ENCODE measurements at regions not wholly inside any gene's neighbourhood (a gene's known extent, or its start where the extent isn't known, plus 50 kb on each side); places are given as distances from the start of the nearest gene placed in this dataset.

DNA sequence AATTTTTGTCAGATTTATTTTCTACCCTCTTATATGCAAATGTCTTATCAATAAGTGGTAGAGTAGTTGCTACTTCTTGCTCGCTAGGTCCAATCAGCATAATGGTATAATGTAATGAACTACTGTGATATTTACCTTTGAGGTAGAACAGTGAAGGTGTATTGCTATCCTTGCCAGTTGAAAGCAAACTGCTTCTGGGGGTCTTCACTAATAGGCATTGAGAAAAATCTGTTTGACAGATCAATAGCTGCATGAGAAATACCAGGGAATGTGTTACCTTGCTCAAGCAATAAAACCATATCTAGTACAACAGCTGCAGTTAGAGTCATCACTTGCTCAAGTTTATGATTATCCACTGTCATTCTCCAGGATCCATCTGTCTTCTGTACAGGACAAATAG is 50.1 kb upstream of the EFEMP1 start:
- in situ Hi-C loops (cut with MboI; ENCODE audit: low pct_unique_long_range_greater_than_20kb, low sequenced_read_pairs, unreplicated experiment) = loop anchor here (25.0 kb wide), 1 partner anchor 261 kb away; no protein-coding TSS in a partner anchor
- TF ChIP-seq, protein P1, sequence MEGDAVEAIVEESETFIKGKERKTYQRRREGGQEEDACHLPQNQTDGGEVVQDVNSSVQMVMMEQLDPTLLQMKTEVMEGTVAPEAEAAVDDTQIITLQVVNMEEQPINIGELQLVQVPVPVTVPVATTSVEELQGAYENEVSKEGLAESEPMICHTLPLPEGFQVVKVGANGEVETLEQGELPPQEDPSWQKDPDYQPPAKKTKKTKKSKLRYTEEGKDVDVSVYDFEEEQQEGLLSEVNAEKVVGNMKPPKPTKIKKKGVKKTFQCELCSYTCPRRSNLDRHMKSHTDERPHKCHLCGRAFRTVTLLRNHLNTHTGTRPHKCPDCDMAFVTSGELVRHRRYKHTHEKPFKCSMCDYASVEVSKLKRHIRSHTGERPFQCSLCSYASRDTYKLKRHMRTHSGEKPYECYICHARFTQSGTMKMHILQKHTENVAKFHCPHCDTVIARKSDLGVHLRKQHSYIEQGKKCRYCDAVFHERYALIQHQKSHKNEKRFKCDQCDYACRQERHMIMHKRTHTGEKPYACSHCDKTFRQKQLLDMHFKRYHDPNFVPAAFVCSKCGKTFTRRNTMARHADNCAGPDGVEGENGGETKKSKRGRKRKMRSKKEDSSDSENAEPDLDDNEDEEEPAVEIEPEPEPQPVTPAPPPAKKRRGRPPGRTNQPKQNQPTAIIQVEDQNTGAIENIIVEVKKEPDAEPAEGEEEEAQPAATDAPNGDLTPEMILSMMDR (IDR thresholded peaks at IDR 0.05; ENCODE audit: extremely low read depth, insufficient read depth, missing control alignments) = no peak
- no peak for DNase-seq (ENCODE audit: low spot score)

DNA sequence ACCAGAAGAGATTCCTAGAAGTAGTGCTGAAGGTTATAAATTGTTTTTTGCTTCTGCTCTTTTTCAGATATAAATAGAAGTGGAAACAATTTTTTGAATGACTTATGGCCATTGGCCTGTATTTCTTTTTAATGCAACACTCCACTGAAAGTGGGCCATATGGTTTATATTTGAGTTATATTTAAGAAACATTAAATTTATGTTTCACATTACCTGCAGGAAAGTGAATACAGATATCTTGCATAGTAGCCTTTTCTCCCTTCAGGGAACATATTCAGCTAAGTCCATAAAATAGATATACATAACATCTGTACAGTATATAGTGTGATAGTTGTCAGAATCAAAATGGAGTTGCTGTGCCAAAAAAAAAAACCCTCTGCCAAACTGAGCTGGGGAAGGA is 53.1 kb upstream of the EFEMP1 start:
- in situ Hi-C loops (cut with MboI; ENCODE audit: low pct_unique_long_range_greater_than_20kb, low sequenced_read_pairs, unreplicated experiment) = no loop called here
- TF ChIP-seq, protein P1 (IDR thresholded peaks at IDR 0.05; ENCODE audit: extremely low read depth, insufficient read depth, missing control alignments) = no peak

DNA sequence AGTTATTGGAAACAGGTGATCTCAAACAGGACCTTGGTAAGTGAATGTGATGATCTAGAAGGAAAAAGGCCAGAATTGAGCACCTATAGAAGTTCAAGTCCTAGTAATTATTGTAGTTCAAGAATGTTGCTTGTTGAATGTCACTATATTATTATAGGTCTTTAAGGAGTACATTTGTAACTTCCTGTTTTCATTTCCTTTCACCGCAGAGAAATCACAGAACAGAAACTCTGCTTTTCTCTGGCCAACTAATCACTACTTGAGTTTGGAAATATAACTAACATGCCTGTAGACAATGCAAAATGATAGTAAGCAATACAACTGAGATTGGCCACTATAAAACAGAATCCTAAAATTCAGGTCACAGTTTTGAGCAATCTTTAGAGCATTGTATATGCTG is 61.8 kb upstream of the EFEMP1 start:
- TF ChIP-seq, protein P1 (IDR thresholded peaks at IDR 0.05; ENCODE audit: extremely low read depth, insufficient read depth, missing control alignments) = no peak
- in situ Hi-C loops (cut with MboI; ENCODE audit: low pct_unique_long_range_greater_than_20kb, low sequenced_read_pairs, unreplicated experiment) = no loop called here
- peak; percentile 4 for DNase-seq (ENCODE audit: low spot score)

More for the DNA sequence above, 53.1 kb upstream of the EFEMP1 start:
- DNase-seq (ENCODE audit: low spot score) = no peak

DNA sequence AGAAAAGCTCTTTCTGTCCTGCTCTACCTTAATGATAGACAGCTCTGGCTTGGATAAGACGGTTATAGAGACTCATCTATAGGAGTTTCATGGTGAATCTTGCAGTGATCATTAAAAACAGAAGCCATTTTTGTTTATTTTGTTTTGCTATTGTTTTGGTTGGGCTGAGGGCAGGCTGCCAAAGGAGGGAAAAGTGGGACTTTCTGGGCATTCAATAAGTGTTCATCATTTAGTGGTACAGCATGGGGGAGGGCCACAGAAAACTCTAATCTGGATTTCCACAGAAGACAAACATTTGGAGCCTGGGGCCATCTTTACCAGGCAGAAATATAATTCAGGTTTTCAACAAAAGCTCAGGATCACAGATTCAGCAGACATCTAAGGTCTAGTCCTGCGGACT is 62.4 kb upstream of the EFEMP1 start:
- TF ChIP-seq, protein P1 (IDR thresholded peaks at IDR 0.05; ENCODE audit: extremely low read depth, insufficient read depth, missing control alignments) = no peak
- in situ Hi-C loops (cut with MboI; ENCODE audit: low pct_unique_long_range_greater_than_20kb, low sequenced_read_pairs, unreplicated experiment) = no loop called here
- no peak for DNase-seq (ENCODE audit: low spot score)

DNA sequence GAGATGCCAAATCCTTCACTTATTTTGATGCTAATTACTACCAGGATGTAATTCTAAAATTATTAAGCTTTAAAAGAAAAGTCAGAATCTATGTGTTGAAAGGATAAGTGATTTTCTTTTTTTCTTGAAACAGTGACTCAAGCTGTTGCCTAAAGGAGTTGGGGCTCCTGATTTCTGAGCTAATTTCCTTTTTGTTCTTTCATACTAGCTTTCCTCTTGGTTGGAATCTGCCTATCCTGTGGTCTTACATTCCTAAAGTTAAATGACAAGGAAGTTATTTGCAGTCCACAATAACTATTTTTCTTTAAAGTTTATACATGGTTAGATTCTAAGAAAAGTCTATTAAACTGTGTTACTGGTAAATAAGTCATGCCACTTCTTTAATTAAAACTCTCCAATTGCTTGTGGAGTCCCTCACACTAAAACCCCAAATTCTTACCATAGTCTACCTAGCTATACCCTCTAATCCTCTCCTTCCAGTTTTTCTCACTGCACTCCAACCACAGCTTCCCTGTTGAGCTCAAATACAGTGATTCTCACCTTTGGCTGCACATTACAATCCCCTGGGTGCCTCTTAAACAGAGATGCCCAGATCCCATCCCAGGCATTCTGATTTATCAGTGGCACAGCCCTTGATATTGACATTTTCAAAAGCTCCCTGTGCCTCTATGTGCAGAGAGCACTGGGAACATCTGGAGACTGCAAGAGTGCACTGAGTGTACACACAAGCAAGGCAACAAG is 63.3 kb upstream of the EFEMP1 start:
- in situ Hi-C loops (cut with MboI; ENCODE audit: low pct_unique_long_range_greater_than_20kb, low sequenced_read_pairs, unreplicated experiment) = no loop called here
- TF ChIP-seq, protein P1 (IDR thresholded peaks at IDR 0.05; ENCODE audit: extremely low read depth, insufficient read depth, missing control alignments) = no peak
- no peak for DNase-seq (ENCODE audit: low spot score)

DNA sequence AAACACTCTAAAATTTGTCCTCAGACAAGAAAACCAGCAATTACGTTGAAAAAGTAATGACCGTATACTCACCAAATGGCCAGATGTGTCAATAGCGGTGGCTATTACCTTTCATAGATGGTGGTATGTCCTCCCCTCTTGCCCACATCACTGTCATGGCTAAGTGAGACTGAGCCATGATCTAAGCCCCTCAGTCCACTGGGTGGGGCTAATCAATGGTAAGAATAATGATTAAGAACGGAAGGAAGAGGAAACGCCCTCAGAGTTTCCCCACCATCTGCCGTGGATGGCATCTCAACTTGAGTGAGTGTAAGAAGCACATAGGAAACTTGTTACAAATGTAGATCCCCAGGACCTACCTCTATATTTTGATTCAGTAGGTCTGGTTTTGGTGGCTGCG is 65.8 kb upstream of the EFEMP1 start:
- TF ChIP-seq, protein P1 (IDR thresholded peaks at IDR 0.05; ENCODE audit: extremely low read depth, insufficient read depth, missing control alignments) = no peak

More for the DNA sequence above, 65.8 kb upstream of the EFEMP1 start:
- no peak for DNase-seq (ENCODE audit: low spot score)
- in situ Hi-C loops (cut with MboI; ENCODE audit: low pct_unique_long_range_greater_than_20kb, low sequenced_read_pairs, unreplicated experiment) = no loop called here

All from GM13977 (cell line).